NCI-H524 (cell line): ENCODE measurements at regions not wholly inside any gene's neighbourhood (a gene's known extent, or its start where the extent isn't known, plus 50 kb on each side); places are given as distances from the start of the nearest gene placed in this dataset.

Experiments used
- DNase-seq, 2 experiments: peaks; one replicate each; lab custom pipeline; 2025; lab: John Stamatoyannopoulos, UW

GRCh38 chr18:73918816-73919215, 228.8 kb downstream of the FBXO15 start:
- DNase-seq = no peak

GRCh38 chr18:73917046-73917445, 230.6 kb downstream of the FBXO15 start:
- no peak for DNase-seq

- DNase-seq = no peak
Observed at GRCh38 chr18:73913505-73913904, 234.1 kb downstream of the FBXO15 start.

- no peak for DNase-seq
Observed at GRCh38 chr18:73908323-73908722, 239.3 kb downstream of the FBXO15 start.

GRCh38 chr18:73901566-73901965, 246.1 kb downstream of the FBXO15 start:
- DNase-seq = no peak

- no peak for DNase-seq
Observed at GRCh38 chr18:73901151-73901550, 246.5 kb downstream of the FBXO15 start.

- no peak for DNase-seq
Observed at GRCh38 chr18:73900106-73900835, 247.4 kb downstream of the FBXO15 start.

- DNase-seq = no peak
Observed at GRCh38 chr18:73897517-73897916, 250.1 kb downstream of the FBXO15 start.

- DNase-seq = no peak
Observed at GRCh38 chr18:73896685-73897084, 250.9 kb downstream of the FBXO15 start.

- DNase-seq = no peak
Observed at GRCh38 chr18:73895701-73896100, 251.9 kb downstream of the FBXO15 start.

GRCh38 chr18:73893880-73894279, 253.8 kb downstream of the FBXO15 start:
- no peak for DNase-seq

- no peak for DNase-seq
Observed at GRCh38 chr18:73891572-73892421, 255.8 kb downstream of the FBXO15 start.

- no peak for DNase-seq
Observed at GRCh38 chr18:73888565-73888964, 259.1 kb downstream of the FBXO15 start.

- no peak for DNase-seq
Observed at GRCh38 chr18:73887801-73888200, 259.8 kb downstream of the FBXO15 start.

GRCh38 chr18:73884868-73885267, 262.8 kb downstream of the FBXO15 start:
- DNase-seq = no peak

GRCh38 chr18:73881396-73881917, 266.2 kb downstream of the FBXO15 start:
- DNase-seq = no peak

GRCh38 chr18:73880387-73880786, 267.2 kb downstream of the FBXO15 start:
- DNase-seq = no peak

GRCh38 chr18:73879766-73880165, 267.9 kb downstream of the FBXO15 start:
- DNase-seq = no peak

- DNase-seq = no peak
Observed at GRCh38 chr18:73879328-73879727, 268.3 kb downstream of the FBXO15 start.

- no peak for DNase-seq
Observed at GRCh38 chr18:73869182-73869581, 278.5 kb downstream of the FBXO15 start.

- DNase-seq = no peak
Observed at GRCh38 chr18:73861771-73862170, 285.9 kb downstream of the FBXO15 start.

- no peak for DNase-seq
Observed at GRCh38 chr18:73859837-73860397, 287.7 kb downstream of the FBXO15 start.
